Thoracic aorta (tissue), 2 donors: ENCODE measurements at regions not wholly inside any gene's neighbourhood (a gene's known extent, or its start where the extent isn't known, plus 50 kb on each side); places are given as distances from the start of the nearest gene placed in this dataset.

ENCODE experiments used
- ATAC-seq: fragments of 150-250 bp; one replicate; pipeline ENCODE4 v1.8.0; 2017; ENCODE audit warnings: low read depth; ENCODE audit not compliant: insufficient number of reproducible peaks, low FRiP score
- DNase-seq: peaks from one replicate; pipeline ENCODE4 v3.0.0-alpha.2; 2020; ENCODE audit warnings: low spot score
- H3K27ac ChIP-seq, 2 donors: fragments of 200-600 bp; sonication (generic); 1 replicate in 1 of 2; 2 replicates in 1 of 2; pipeline ENCODE4 v1.5.1; 2016; ENCODE audit warnings: mild to moderate bottlenecking in 2 of 2, moderate library complexity in 2 of 2
- H3K27me3 ChIP-seq: fragments of 200-600 bp; sonication (generic); replicated peaks from 2 replicates; pipeline ENCODE4 v1.6.0; 2016; ENCODE audit warnings: mild to moderate bottlenecking; ENCODE audit not compliant: insufficient read depth
- H3K36me3 ChIP-seq: fragments of 200-600 bp; sonication (generic); one replicate; pipeline ENCODE4 v1.5.1; 2016
- H3K4me1 ChIP-seq, 2 donors: fragments of 200-600 bp; sonication (generic); 1 replicate in 1 of 2; 2 replicates in 1 of 2; pipeline versions ENCODE4 v1.5.1 to v1.6.0; 2016; ENCODE audit warnings: low read depth in 2 of 2, mild to moderate bottlenecking in 1 of 2; ENCODE audit not compliant: control insufficient read depth in 1 of 2
- H3K4me3 ChIP-seq: fragments of 200-600 bp; sonication (generic); 2 replicates; pipeline ENCODE4 v1.5.1; 2016; ENCODE audit warnings: mild to moderate bottlenecking
- H3K9me3 ChIP-seq: fragments of 200-600 bp; sonication (generic); 2 replicates; pipeline ENCODE4 v1.5.1; 2016
- CTCF ChIP-seq: fragments of 200-600 bp; sonication (generic); IDR thresholded peaks from one replicate; pipeline ENCODE4 v1.5.1; 2019; ENCODE audit warnings: antibody characterized with exemption

- H3K36me3 ChIP-seq = no peaks in the 10 kb centered on the region
- DNase-seq (no peak), ATAC-seq (no peak)
- H3K27me3 ChIP-seq = no peaks in the 10 kb centered on the region
- H3K9me3 ChIP-seq = no peaks in the 10 kb centered on the region
- no peak overlapping the region for H3K4me3 ChIP-seq
- peaks cover 10 to 12% of the 10 kb centered on the region in 2 donors for H3K4me1 ChIP-seq
- H3K27ac ChIP-seq = no peak overlapping the region
- TF ChIP-seq CTCF = no peak
These were observed 114.6 kb downstream of the ZBTB18 start for GRCh38 chr1:244165701-244166100.

- no peaks in the 10 kb centered on the region for H3K9me3 ChIP-seq
- H3K4me1 ChIP-seq = peaks cover 3 to 7% of the 10 kb centered on the region in 2 donors
- H3K4me3 ChIP-seq = no peak overlapping the region
- no peak for TF ChIP-seq CTCF
- no peak overlapping the region for H3K27ac ChIP-seq
- H3K36me3 ChIP-seq = no peaks in the 10 kb centered on the region
- H3K27me3 ChIP-seq = no peaks in the 10 kb centered on the region
- DNase-seq (no peak), ATAC-seq (no peak)
These were observed 120.3 kb downstream of the ZBTB18 start for GRCh38 chr1:244171241-244171985.

- Histone ChIP-seq H3K4me1 (peaks cover 3 to 7% of the 10 kb centered on the region in 2 donors), H3K27me3 (no peaks in the 10 kb centered on the region), H3K27ac (no peak overlapping the region), H3K36me3 (no peaks in the 10 kb centered on the region), H3K4me3 (no peak overlapping the region), H3K9me3 (no peaks in the 10 kb centered on the region)
- ATAC-seq (no peak), DNase-seq (no peak)
- no peak for TF ChIP-seq CTCF
These were observed 122.2 kb downstream of the ZBTB18 start for GRCh38 chr1:244173240-244173639.

GRCh38 chr1:244173769-244174168 lies 122.7 kb downstream of the ZBTB18 start:
- DNase-seq = no peak
- H3K4me1 ChIP-seq = peaks cover 3 to 7% of the 10 kb centered on the region in 2 donors

More at GRCh38 chr1:244173769-244174168, 122.7 kb downstream of the ZBTB18 start:
- Histone ChIP-seq H3K4me3 (no peak overlapping the region), H3K36me3 (no peaks in the 10 kb centered on the region), H3K27ac (no peak overlapping the region), H3K27me3 (no peaks in the 10 kb centered on the region), H3K9me3 (no peaks in the 10 kb centered on the region)
- no peak for ATAC-seq
- TF ChIP-seq CTCF = no peak
